ENCODE measurements at regions not wholly inside any gene's neighbourhood (a gene's known extent, or its start where the extent isn't known, plus 50 kb on each side); places are given as distances from the start of the nearest gene placed in this dataset.

- no peak overlapping the region for H3K4me3 ChIP-seq (replicated peaks; ENCODE audit: low read depth, low read length)
- DNase-seq (ENCODE audit: extremely low read depth, low read depth) = no peak
- TF ChIP-seq, protein P1, sequence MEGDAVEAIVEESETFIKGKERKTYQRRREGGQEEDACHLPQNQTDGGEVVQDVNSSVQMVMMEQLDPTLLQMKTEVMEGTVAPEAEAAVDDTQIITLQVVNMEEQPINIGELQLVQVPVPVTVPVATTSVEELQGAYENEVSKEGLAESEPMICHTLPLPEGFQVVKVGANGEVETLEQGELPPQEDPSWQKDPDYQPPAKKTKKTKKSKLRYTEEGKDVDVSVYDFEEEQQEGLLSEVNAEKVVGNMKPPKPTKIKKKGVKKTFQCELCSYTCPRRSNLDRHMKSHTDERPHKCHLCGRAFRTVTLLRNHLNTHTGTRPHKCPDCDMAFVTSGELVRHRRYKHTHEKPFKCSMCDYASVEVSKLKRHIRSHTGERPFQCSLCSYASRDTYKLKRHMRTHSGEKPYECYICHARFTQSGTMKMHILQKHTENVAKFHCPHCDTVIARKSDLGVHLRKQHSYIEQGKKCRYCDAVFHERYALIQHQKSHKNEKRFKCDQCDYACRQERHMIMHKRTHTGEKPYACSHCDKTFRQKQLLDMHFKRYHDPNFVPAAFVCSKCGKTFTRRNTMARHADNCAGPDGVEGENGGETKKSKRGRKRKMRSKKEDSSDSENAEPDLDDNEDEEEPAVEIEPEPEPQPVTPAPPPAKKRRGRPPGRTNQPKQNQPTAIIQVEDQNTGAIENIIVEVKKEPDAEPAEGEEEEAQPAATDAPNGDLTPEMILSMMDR (IDR thresholded peaks at IDR 0.05; ENCODE audit: low read depth, low read length, missing control alignments) = no peak
Measured at GRCh38 chr5:149441986-149442385, 62.9 kb upstream of the IL17B start.

GRCh38 chr5:149441194-149441753 lies 62.2 kb upstream of the IL17B start:
- TF ChIP-seq, protein P1 (IDR thresholded peaks at IDR 0.05; ENCODE audit: low read depth, low read length, missing control alignments) = no peak
- DNase-seq (ENCODE audit: extremely low read depth, low read depth) = no peak
- H3K4me3 ChIP-seq (replicated peaks; ENCODE audit: low read depth, low read length) = no peak overlapping the region

DNA sequence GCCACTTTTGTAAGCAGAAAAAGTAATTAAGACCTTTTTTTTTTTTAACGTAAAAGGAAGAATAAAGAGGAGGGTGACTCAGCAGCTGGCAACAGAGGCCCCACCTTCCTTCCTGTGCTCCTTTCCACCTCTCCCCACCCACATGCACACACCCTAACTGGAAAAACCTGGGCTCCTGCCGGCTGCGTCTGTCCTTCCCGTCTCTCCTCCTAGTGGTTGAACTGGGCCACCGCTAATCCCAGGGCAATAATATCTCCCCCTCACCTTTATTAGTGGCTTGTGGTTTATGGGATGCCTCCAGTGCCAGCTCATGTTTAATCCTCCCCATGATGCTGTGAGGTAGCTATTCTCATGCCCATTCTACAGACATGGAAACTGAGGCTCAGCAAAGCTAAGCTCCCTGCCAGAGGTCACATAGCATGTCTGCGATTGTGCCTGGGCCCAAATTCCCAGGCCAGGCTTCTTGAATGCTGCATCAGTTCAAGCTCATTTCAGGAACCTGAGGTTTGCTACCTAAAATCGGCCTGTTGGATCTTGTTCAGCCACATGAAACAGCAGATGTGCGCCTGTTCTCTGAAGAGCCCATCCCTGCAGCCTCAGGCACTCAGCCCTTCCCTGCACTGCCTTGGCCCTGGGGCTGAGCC lies 60.9 kb upstream of the IL17B start:
- no peak overlapping the region for H3K4me3 ChIP-seq (replicated peaks; ENCODE audit: low read depth, low read length)
- DNase-seq (ENCODE audit: extremely low read depth, low read depth) = no peak
- TF ChIP-seq, protein P1 (IDR thresholded peaks at IDR 0.05; ENCODE audit: low read depth, low read length, missing control alignments) = peak; percentile 64

DNA sequence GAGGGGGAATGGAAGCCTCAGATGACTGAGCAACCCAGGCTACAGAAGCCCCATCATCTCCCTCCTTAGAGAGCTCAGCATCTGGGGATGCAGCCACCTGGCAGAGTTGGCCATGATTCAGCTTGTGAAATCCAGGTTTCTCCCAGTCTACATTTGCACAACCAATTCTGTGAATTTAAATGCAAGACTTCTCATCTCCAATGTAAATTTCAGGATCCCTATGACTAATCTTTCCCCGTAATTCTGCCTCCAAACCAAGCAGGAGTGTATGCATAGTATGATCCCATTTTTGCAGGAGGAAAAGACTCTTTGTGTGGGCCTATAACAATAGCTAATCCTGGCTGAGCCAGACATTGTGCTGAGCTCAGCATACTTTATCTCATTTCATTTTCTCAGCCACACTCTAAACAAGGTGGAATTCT lies 59.6 kb upstream of the IL17B start:
- no peak for DNase-seq (ENCODE audit: extremely low read depth, low read depth)
- TF ChIP-seq, protein P1 (IDR thresholded peaks at IDR 0.05; ENCODE audit: low read depth, low read length, missing control alignments) = no peak
- no peak overlapping the region for H3K4me3 ChIP-seq (replicated peaks; ENCODE audit: low read depth, low read length)

GRCh38 chr5:149438281-149438680 lies 59.2 kb upstream of the IL17B start:
- DNase-seq (ENCODE audit: extremely low read depth, low read depth) = no peak
- no peak overlapping the region for H3K4me3 ChIP-seq (replicated peaks; ENCODE audit: low read depth, low read length)
- TF ChIP-seq, protein P1 (IDR thresholded peaks at IDR 0.05; ENCODE audit: low read depth, low read length, missing control alignments) = no peak

GRCh38 chr5:149437391-149438040 lies 58.4 kb upstream of the IL17B start:
- no peak for DNase-seq (ENCODE audit: extremely low read depth, low read depth)
- H3K4me3 ChIP-seq (replicated peaks; ENCODE audit: low read depth, low read length) = no peak overlapping the region
- TF ChIP-seq, protein P1 (IDR thresholded peaks at IDR 0.05; ENCODE audit: low read depth, low read length, missing control alignments) = no peak

Measured in HFF-Myc (cell line).